GM12892 (cell line): ENCODE measurements at regions not wholly inside any gene's neighbourhood (a gene's known extent, or its start where the extent isn't known, plus 50 kb on each side); places are given as distances from the start of the nearest gene placed in this dataset.
"Not testable (repeated sequence)": the region's sequence is repeated elsewhere in the genome, so short reads cannot be mapped to it uniquely, and the experiment has no call there.

ENCODE experiments used
- DNase-seq: peaks from one replicate; pipeline ENCODE4 v3.0.0; 2011; ENCODE audit not compliant: insufficient read length
- FAIRE-seq: peaks from 2 replicates; lab custom pipeline; 2011; peaks lifted over from hg19 to GRCh38; lab: Jason Lieb, UNC
- POLR2A ChIP-seq: IDR thresholded peaks from 2 replicates; pipeline ENCODE4 v1.6.1; 2011; ENCODE audit warnings: low read depth, low read length, control low read depth
- POLR2AphosphoS5 ChIP-seq: IDR thresholded peaks from 2 replicates; pipeline ENCODE4 v1.6.1; 2011; ENCODE audit warnings: low read depth, low read length, control low read depth
- TAF1 ChIP-seq: IDR thresholded peaks from 2 replicates; pipeline ENCODE4 v1.6.1; 2011; ENCODE audit warnings: low read depth, mild to moderate bottlenecking, control low read depth, low read length, borderline replicate concordance

- FAIRE-seq (no peak), DNase-seq (no peak)
- TF ChIP-seq POLR2A (no peak), TAF1 (no peak), POLR2AphosphoS5 (no peak)
These were observed 68.1 kb upstream of the ADGRA1 start for GRCh38 chr10:133019651-133020050.

- FAIRE-seq (no peak), DNase-seq (no peak)
- TF ChIP-seq POLR2A (no peak), POLR2AphosphoS5 (no peak), TAF1 (no peak)
These were observed 68.5 kb upstream of the ADGRA1 start for GRCh38 chr10:133019191-133019590.

DNA sequence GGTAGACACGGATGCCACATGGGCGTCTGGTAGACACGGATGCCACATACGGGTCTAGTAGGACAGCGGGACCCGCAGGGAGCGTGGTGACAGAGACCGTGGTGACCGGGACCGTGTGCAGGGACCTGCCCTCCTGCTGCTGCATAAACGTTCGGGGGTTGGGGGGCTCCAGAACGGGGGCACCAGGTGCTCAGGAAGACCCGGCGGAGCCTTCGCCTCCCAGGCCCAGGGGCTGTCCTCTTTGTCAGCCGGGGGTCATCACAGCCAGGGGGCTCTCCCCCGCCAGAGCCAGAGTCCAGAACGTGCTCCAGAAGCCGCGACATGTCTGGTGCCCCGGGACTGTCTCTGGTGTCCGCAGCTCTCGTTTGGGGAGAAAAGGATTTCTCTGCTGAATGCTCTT is 69.2 kb upstream of the ADGRA1 start:
- no peak for FAIRE-seq
- TF ChIP-seq POLR2AphosphoS5, result no peak
- no peak for TF ChIP-seq TAF1
- no peak for TF ChIP-seq POLR2A

DNA sequence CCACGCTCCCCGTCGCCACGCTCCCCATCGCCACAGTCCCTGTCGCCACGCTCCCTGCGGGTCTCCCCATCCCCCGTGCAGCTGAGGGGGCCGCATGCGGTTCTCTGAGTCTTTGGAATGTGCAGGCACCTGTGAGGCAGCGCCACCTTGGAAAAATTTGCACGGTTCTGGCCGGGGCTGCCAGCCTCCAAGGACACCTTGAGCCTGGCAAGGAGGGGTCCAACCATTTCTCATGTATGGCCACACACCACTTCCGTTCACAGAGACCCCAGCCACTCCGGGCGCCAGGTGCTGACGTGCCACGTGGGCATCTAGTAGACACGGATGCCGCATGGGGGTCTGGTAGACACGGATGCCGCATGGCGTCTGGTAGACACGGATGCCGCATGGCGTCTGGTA is 70.5 kb upstream of the ADGRA1 start:
- no peak for DNase-seq
- FAIRE-seq, result no peak

More for the DNA sequence above, 69.2 kb upstream of the ADGRA1 start:
- no peak for DNase-seq

GRCh38 chr10:133016493-133017202 is 71.1 kb upstream of the ADGRA1 start:
- FAIRE-seq, result no peak
- DNase-seq, result no peak
- TF ChIP-seq POLR2A, result no peak
- no peak for TF ChIP-seq TAF1

More for the DNA sequence above, 70.5 kb upstream of the ADGRA1 start:
- TF ChIP-seq POLR2AphosphoS5, result no peak
- TF ChIP-seq POLR2A, result no peak
- no peak for TF ChIP-seq TAF1

GRCh38 chr10:133015816-133016462 is 71.8 kb upstream of the ADGRA1 start:
- DNase-seq (no peak), FAIRE-seq (no peak)
- TF ChIP-seq TAF1 (no peak), POLR2AphosphoS5 (no peak), POLR2A (no peak)

GRCh38 chr10:133015321-133015720 is 72.4 kb upstream of the ADGRA1 start:
- FAIRE-seq (no peak), DNase-seq (no peak)
- TF ChIP-seq TAF1, result no peak
- TF ChIP-seq POLR2AphosphoS5, result no peak
- no peak for TF ChIP-seq POLR2A

DNA sequence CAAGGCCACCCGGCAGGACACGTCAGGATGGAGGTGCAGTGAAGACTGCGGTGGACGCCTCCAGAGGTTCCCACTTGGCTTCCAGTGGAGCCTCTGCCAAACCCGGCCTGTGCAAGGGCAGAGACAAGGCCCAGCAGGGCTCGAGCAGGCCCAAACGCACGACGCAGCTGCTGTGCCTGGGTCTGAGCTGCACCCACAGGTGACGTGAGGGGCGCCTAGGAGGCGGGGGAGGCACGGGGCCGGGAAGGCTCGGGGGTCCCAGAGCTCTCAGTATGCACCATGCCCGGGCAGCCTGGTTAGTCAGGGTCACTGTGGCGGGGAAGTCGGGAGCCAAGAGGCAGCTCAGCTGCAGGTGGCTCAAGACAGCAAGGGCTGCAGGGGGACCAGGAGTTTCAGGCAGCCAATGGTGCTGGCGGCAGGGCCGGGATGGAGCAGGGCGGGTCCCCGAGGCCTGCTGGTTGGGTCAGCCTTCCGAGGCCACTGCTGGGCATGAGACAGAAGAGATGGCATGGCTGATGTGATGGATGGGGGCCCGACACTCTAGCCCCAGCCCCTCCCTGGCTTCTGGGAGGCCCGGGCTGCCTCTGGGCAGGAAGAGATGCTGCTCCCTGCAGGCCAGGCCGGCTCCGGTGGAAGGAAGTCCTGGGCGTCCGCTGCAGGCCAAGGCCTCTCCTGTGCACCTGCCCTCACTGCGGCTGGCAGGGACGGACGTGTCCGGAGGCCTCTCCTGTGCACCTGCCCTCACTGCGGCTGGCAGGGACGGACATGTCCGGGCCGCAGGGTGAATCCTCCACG is 72.2 kb upstream of the CFAP46 start:
- DNase-seq (no peak), FAIRE-seq (no peak)
- TF ChIP-seq POLR2A, result no peak
- no peak for TF ChIP-seq POLR2AphosphoS5
- TF ChIP-seq TAF1, result no peak

GRCh38 chr10:133013463-133013862 is 71.1 kb upstream of the CFAP46 start:
- FAIRE-seq, result no peak
- no peak for TF ChIP-seq TAF1
- TF ChIP-seq POLR2A, result no peak
- no peak for TF ChIP-seq POLR2AphosphoS5
- no peak for DNase-seq

DNA sequence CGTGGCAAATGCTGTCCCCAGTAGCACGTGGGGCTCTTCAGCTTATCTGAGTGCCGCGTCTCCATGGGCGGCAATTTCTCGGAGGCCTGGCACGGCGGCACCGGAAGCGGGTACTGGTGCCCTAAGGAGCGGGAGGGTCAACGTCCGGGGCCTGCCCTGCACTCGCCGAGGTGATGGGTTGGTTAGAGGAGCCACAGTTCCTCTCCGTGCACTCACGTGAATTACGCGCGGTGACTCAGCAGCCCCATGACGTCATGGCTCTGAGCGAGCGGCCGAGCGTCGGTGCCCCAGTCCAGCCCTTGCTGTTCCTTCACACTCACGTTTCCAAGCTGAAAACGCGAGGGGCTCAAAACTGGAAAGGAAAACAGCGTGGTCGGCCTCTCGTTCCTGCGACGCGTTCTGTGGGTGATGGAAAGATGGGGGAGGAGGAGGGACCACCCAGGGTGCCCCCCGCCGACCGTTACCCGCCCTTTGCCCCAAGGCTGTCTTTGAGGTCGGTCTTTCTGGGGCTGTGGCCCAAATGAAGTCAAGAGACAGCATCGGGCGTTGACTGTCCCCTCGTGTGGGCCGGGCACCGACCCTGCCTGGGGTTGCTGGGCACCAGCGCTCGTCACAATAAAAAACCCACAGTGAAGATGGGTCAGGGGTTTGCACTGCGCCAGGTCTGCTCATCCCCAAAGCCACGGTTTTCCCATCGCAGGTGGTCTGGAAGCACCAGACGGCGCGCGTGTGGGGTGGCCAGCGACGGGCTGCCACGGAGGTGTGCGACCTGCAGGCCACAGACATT is 70.4 kb upstream of the CFAP46 start:
- TF ChIP-seq TAF1 (no peak), POLR2AphosphoS5 (no peak), POLR2A (no peak)
- FAIRE-seq (no peak), DNase-seq (no peak)

DNA sequence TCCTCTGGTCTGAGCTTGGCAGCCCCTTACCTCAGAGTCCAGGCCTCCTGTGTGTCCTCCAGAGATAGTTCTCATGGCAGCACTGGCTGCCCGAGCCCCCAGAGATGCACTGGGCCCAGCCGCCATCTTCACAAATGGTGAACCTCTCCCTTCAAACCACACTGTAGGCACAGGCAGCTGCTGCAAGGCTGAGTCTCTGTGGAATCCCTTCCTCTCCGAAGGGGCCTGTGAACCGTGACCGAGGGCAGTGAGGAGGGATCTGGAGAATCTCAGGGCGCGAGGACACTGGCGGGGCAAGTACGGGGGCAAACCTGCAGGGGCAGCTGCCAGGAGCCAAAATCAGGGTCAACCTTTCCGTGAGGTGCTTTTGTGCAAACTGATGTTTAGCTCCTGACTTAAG is 69.5 kb upstream of the CFAP46 start:
- FAIRE-seq (no peak), DNase-seq (no peak)
- TF ChIP-seq TAF1 (no peak), POLR2A (no peak), POLR2AphosphoS5 (no peak)

GRCh38 chr10:133011393-133011792 is 69.0 kb upstream of the CFAP46 start:
- FAIRE-seq, result peak; percentile 86
- DNase-seq, result not testable (repeated sequence)

- FAIRE-seq, result peak; percentile 81
- DNase-seq, result not testable (repeated sequence)
These were observed 68.4 kb upstream of the CFAP46 start for GRCh38 chr10:133010843-133011179.
